RWPE2 (cell line): ENCODE measurements at regions not wholly inside any gene's neighbourhood (a gene's known extent, or its start where the extent isn't known, plus 50 kb on each side); places are given as distances from the start of the nearest gene placed in this dataset.
A peak's percentile ranks its signal among the peaks of the same experiment; 100 is the strongest.

ENCODE experiments used
- ATAC-seq: fragments of 200-7000 bp; cut with Tn5 transposase; 3 replicates; pipeline ENCODE4 v1.9.1; 2021; ENCODE audit warnings: low read depth
- DNase-seq: peaks from one replicate; pipeline ENCODE4 v3.0.0-alpha.2; 2020; ENCODE audit warnings: low spot score
- H3K27ac ChIP-seq: fragments of 450-650 bp; 2 replicates; pipeline ENCODE4 v1.5.1; 2017; ENCODE audit warnings: mild to moderate bottlenecking; ENCODE audit not compliant: poor library complexity, severe bottlenecking
- H3K27me3 ChIP-seq: fragments of 250-450 bp; sonication (Bioruptor Pico); 2 replicates; pipeline ENCODE4 v1.5.1; 2021; ENCODE audit warnings: mild to moderate bottlenecking, moderate library complexity; ENCODE audit not compliant: insufficient read depth, poor library complexity, severe bottlenecking
- H3K36me3 ChIP-seq: fragments of 250-450 bp; sonication (Bioruptor Pico); 2 replicates; pipeline ENCODE4 v1.5.1; 2020; ENCODE audit warnings: low read depth, mild to moderate bottlenecking, moderate library complexity
- H3K4me1 ChIP-seq: fragments of 250-450 bp; sonication (Bioruptor Pico); 2 replicates; pipeline ENCODE4 v1.5.1; 2021; ENCODE audit warnings: mild to moderate bottlenecking, moderate library complexity; ENCODE audit not compliant: insufficient read depth, poor library complexity, severe bottlenecking
- H3K4me3 ChIP-seq: fragments of 250-450 bp; sonication (Bioruptor Pico); 2 replicates; pipeline ENCODE4 v1.5.1; 2021; ENCODE audit warnings: mild to moderate bottlenecking, moderate library complexity; ENCODE audit not compliant: severe bottlenecking
- H3K9me3 ChIP-seq: fragments of 250-450 bp; sonication (Bioruptor Pico); 2 replicates; pipeline ENCODE4 v1.5.1; 2021; ENCODE audit warnings: mild to moderate bottlenecking, moderate library complexity; ENCODE audit not compliant: severe bottlenecking
- CTCF ChIP-seq: fragments of 450-650 bp; IDR thresholded peaks from one replicate; pipeline ENCODE4 v1.5.1; 2017; ENCODE audit warnings: mild to moderate bottlenecking, moderate library complexity; ENCODE audit not compliant: poor library complexity, severe bottlenecking

GRCh38 chr3:26963361-26963743 is 340.8 kb downstream of the LRRC3B start:
- no peaks in the 10 kb centered on the region for H3K36me3 ChIP-seq
- H3K9me3 ChIP-seq: no peaks in the 10 kb centered on the region
- H3K27ac ChIP-seq: no peak overlapping the region
- DNase-seq (no peak), ATAC-seq (no peak)
- H3K27me3 ChIP-seq: no peaks in the 10 kb centered on the region
- peak; percentile 17 for TF ChIP-seq CTCF
- no peaks in the 10 kb centered on the region for H3K4me1 ChIP-seq
- H3K4me3 ChIP-seq: no peak overlapping the region

- Histone ChIP-seq H3K9me3 (no peaks in the 10 kb centered on the region), H3K4me3 (no peak overlapping the region), H3K4me1 (no peaks in the 10 kb centered on the region), H3K27me3 (no peaks in the 10 kb centered on the region), H3K36me3 (no peaks in the 10 kb centered on the region), H3K27ac (no peak overlapping the region)
- ATAC-seq (no peak), DNase-seq (no peak)
- no peak for TF ChIP-seq CTCF
Observed at GRCh38 chr3:26964313-26964712, 341.7 kb downstream of the LRRC3B start.

- H3K4me3 ChIP-seq: no peak overlapping the region
- no peaks in the 10 kb centered on the region for H3K9me3 ChIP-seq
- ATAC-seq (no peak), DNase-seq (no peak)
- no peaks in the 10 kb centered on the region for H3K4me1 ChIP-seq
- H3K27ac ChIP-seq: no peak overlapping the region
- no peaks in the 10 kb centered on the region for H3K36me3 ChIP-seq
- TF ChIP-seq CTCF: no peak
- H3K27me3 ChIP-seq: no peaks in the 10 kb centered on the region
Observed at GRCh38 chr3:26964836-26965235, 342.3 kb downstream of the LRRC3B start.

GRCh38 chr3:26967501-26967900 is 344.9 kb downstream of the LRRC3B start:
- H3K27ac ChIP-seq: no peak overlapping the region
- no peaks in the 10 kb centered on the region for H3K27me3 ChIP-seq
- no peak overlapping the region for H3K4me3 ChIP-seq
- ATAC-seq (no peak), DNase-seq (no peak)
- no peaks in the 10 kb centered on the region for H3K36me3 ChIP-seq
- no peaks in the 10 kb centered on the region for H3K9me3 ChIP-seq
- no peak for TF ChIP-seq CTCF
- H3K4me1 ChIP-seq: no peaks in the 10 kb centered on the region

- ATAC-seq: no peak
- TF ChIP-seq CTCF: no peak
- Histone ChIP-seq H3K27ac (no peak overlapping the region), H3K9me3 (no peaks in the 10 kb centered on the region), H3K27me3 (no peaks in the 10 kb centered on the region), H3K4me3 (no peak overlapping the region), H3K36me3 (no peaks in the 10 kb centered on the region), H3K4me1 (no peaks in the 10 kb centered on the region)
- no peak for DNase-seq
Observed at GRCh38 chr3:26984416-26985390, 362.1 kb downstream of the LRRC3B start.
